Bronchial epithelial cell (primary cell): ENCODE measurements at regions not wholly inside any gene's neighbourhood (a gene's known extent, or its start where the extent isn't known, plus 50 kb on each side); places are given as distances from the start of the nearest gene placed in this dataset.

Experiments
- DNase-seq: peaks from one replicate; pipeline ENCODE4 v3.0.0-alpha.2; 2010; ENCODE audit warnings: low read depth
- FAIRE-seq: peaks from 2 replicates; lab custom pipeline; 2011; peaks lifted over from hg19 to GRCh38; lab: Jason Lieb, UNC
- H3K27me3 ChIP-seq: 2 replicates; pipeline ENCODE4 v1.5.1; 2011; ENCODE audit warnings: low read length; ENCODE audit not compliant: control insufficient read depth, insufficient read depth
- H3K36me3 ChIP-seq: 2 replicates; pipeline ENCODE4 v1.5.1; 2011; ENCODE audit warnings: low read length; ENCODE audit not compliant: control insufficient read depth, insufficient read depth
- H3K4me3 ChIP-seq: 2 replicates; pipeline ENCODE4 v1.5.1; 2011; ENCODE audit warnings: mild to moderate bottlenecking, low read depth, low read length, control low read depth
- TF ChIP-seq, protein P1 (sequence below): IDR thresholded peaks from 2 replicates; pipeline ENCODE4 v1.5.1; 2011; ENCODE audit warnings: mild to moderate bottlenecking, moderate library complexity, low read length, control low read depth, inconsistent platforms; ENCODE audit not compliant: insufficient read depth, severe bottlenecking

DNA sequence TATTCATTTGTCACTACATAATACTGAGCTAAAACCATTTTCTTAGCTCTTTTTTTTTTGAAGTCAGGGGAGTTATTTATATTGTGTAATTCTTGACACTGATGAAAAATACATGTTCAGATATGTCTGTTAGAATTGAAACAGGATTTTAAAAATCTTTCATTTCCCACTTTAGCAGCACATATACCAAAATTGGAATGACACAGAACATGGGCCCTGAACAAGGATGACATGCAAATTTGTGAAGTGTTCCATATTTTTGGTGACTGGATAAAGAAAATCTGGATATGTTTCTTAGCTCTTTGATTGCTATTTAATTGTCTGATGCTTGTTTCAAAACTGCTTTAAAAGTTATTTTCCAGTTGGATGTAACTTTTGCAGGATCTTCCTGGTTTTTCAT is 1963.9 kb upstream of the LRRTM1 start:
- DNase-seq (no peak), FAIRE-seq (no peak)
- no peaks in the 10 kb centered on the region for H3K27me3 ChIP-seq
- H3K36me3 ChIP-seq = no peaks in the 10 kb centered on the region
- TF ChIP-seq, protein P1, sequence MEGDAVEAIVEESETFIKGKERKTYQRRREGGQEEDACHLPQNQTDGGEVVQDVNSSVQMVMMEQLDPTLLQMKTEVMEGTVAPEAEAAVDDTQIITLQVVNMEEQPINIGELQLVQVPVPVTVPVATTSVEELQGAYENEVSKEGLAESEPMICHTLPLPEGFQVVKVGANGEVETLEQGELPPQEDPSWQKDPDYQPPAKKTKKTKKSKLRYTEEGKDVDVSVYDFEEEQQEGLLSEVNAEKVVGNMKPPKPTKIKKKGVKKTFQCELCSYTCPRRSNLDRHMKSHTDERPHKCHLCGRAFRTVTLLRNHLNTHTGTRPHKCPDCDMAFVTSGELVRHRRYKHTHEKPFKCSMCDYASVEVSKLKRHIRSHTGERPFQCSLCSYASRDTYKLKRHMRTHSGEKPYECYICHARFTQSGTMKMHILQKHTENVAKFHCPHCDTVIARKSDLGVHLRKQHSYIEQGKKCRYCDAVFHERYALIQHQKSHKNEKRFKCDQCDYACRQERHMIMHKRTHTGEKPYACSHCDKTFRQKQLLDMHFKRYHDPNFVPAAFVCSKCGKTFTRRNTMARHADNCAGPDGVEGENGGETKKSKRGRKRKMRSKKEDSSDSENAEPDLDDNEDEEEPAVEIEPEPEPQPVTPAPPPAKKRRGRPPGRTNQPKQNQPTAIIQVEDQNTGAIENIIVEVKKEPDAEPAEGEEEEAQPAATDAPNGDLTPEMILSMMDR = no peak
- H3K4me3 ChIP-seq = no peak overlapping the region

DNA sequence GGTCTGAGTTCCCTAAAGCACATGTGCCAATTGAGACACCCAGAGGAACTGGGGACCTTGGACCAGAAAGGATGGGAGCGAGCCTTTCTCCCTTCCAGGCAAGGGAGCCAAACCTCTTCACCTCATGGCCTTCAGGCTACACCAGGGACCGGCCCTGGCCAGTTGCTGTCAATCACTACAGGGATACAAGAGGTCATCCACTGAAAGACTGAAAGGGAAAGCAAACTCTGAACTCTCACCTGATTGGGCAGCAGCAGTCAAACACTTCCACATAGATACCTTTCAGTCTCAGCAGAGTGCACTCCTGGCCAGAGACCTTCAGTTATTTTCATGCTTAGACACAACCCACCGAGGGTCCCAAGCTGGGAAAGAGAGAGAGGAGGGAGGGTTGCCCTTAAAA is 1956.0 kb upstream of the LRRTM1 start:
- DNase-seq (no peak), FAIRE-seq (no peak)
- Histone ChIP-seq H3K36me3 (no peaks in the 10 kb centered on the region), H3K27me3 (no peaks in the 10 kb centered on the region), H3K4me3 (no peak overlapping the region)
- TF ChIP-seq, protein P1 = no peak

DNA sequence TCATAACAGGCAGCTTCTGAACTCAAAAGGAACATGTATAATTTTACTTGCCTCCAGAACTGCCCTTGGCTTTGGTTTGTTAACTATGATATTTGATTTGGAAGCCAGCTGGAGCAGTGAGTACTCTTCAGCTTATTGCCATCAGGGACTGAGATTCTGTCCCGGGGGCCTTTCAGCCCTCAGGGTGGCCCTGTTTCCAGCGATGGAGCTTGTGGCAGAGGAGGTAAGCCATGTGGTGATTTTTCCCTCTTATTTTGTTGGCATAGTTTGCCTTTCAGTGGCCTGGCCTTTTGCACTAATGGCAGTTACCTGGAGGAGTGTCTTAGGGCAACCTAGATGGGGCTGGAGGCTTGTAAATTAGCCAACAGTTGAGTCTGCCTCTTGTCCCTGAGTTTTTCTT is 1955.0 kb upstream of the LRRTM1 start:
- no peak overlapping the region for H3K4me3 ChIP-seq
- no peaks in the 10 kb centered on the region for H3K27me3 ChIP-seq
- no peak for DNase-seq
- no peaks in the 10 kb centered on the region for H3K36me3 ChIP-seq
- TF ChIP-seq, protein P1 = no peak
- FAIRE-seq = no peak

DNA sequence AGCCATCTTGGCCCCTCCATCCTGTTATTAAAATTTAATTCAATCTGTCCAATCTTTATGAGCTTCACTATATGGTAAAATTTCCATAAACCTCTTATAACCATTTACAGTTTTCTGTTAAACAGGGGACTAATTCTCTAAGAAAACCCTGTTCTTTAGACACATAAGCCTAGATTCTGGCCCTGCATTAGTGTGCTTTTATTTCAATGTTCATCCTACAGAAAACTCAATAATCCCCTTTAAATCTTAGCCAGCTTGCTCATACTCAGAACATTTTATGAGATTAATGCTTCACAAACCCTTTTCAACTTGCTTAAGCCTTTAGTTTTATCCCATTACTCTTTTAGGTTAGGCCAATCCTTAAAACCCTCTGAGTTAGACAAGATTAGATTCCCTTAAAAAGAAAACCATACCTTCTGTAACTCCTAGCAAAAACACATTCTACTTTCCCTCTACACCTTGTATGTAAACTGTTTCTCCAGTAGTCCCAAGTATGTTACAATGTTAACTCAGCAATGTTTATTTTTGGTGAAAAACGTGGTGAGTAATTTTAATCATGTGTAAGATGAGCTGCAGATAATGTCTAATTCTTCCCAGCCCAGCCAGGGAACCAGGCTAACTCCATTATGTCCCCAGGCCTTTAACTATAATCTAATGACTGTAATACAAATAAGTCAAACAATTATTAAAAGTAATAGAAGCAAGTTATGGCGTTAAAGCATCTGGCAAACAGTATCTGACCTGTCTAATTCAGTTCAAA is 1953.4 kb upstream of the LRRTM1 start:
- no peak for FAIRE-seq
- H3K36me3 ChIP-seq = no peaks in the 10 kb centered on the region
- no peak overlapping the region for H3K4me3 ChIP-seq
- DNase-seq = no peak
- H3K27me3 ChIP-seq = no peaks in the 10 kb centered on the region
- TF ChIP-seq, protein P1 = no peak

DNA sequence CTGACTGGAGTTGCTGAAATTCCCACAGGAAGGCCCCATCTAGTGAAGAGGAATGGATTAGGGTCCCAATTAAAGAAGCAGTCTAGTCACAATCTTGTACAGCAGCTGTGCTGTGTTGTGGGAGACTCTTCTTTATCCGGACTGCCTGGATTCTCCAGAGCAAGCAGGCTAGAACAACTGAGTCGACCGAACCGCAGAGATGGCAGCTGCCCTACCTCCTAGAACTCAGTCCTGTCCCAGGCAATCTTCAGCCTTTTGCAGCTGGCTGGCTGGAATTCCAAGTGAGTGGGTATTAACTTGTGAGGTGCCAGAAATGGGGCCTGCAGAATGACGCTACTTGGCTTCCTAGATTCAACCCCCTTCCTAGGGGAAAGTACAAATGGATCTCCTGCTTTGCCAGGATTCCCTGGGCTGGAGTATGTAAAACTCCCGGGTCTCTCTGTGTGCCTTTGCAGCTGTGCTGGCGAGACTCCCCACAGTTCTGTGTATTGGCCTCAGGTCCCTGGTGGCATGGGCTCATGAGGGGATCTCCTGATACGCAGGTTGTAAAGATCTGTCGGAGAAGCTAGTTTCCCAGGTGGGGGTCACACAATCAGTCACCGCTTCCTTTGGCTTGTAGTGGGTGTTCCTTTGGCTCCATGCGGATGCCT is 1952.6 kb upstream of the LRRTM1 start:
- DNase-seq = no peak
- Histone ChIP-seq H3K4me3 (no peak overlapping the region), H3K36me3 (no peaks in the 10 kb centered on the region), H3K27me3 (no peaks in the 10 kb centered on the region)
- TF ChIP-seq, protein P1 = no peak
- no peak for FAIRE-seq
